Thoracic aorta (tissue), 2 donors: ENCODE measurements at regions not wholly inside any gene's neighbourhood (a gene's known extent, or its start where the extent isn't known, plus 50 kb on each side); places are given as distances from the start of the nearest gene placed in this dataset.
A peak's percentile ranks its signal among the peaks of the same experiment; 100 is the strongest.

ENCODE experiments used
- ATAC-seq: fragments of 150-250 bp; one replicate; pipeline ENCODE4 v1.8.0; 2017; ENCODE audit warnings: low read depth; ENCODE audit not compliant: insufficient number of reproducible peaks, low FRiP score
- DNase-seq: peaks from one replicate; pipeline ENCODE4 v3.0.0-alpha.2; 2020; ENCODE audit warnings: low spot score
- H3K27ac ChIP-seq, 2 donors: fragments of 200-600 bp; sonication (generic); 1 replicate in 1 of 2; 2 replicates in 1 of 2; pipeline ENCODE4 v1.5.1; 2016; ENCODE audit warnings: mild to moderate bottlenecking in 2 of 2, moderate library complexity in 2 of 2
- H3K27me3 ChIP-seq: fragments of 200-600 bp; sonication (generic); replicated peaks from 2 replicates; pipeline ENCODE4 v1.6.0; 2016; ENCODE audit warnings: mild to moderate bottlenecking; ENCODE audit not compliant: insufficient read depth
- H3K36me3 ChIP-seq: fragments of 200-600 bp; sonication (generic); one replicate; pipeline ENCODE4 v1.5.1; 2016
- H3K4me1 ChIP-seq, 2 donors: fragments of 200-600 bp; sonication (generic); 1 replicate in 1 of 2; 2 replicates in 1 of 2; pipeline versions ENCODE4 v1.5.1 to v1.6.0; 2016; ENCODE audit warnings: low read depth in 2 of 2, mild to moderate bottlenecking in 1 of 2; ENCODE audit not compliant: control insufficient read depth in 1 of 2
- H3K4me3 ChIP-seq: fragments of 200-600 bp; sonication (generic); 2 replicates; pipeline ENCODE4 v1.5.1; 2016; ENCODE audit warnings: mild to moderate bottlenecking
- H3K9me3 ChIP-seq: fragments of 200-600 bp; sonication (generic); 2 replicates; pipeline ENCODE4 v1.5.1; 2016
- TF ChIP-seq, protein P1 (sequence below): fragments of 200-600 bp; sonication (generic); IDR thresholded peaks from one replicate; pipeline ENCODE4 v1.5.1; 2019; ENCODE audit warnings: antibody characterized with exemption

DNA sequence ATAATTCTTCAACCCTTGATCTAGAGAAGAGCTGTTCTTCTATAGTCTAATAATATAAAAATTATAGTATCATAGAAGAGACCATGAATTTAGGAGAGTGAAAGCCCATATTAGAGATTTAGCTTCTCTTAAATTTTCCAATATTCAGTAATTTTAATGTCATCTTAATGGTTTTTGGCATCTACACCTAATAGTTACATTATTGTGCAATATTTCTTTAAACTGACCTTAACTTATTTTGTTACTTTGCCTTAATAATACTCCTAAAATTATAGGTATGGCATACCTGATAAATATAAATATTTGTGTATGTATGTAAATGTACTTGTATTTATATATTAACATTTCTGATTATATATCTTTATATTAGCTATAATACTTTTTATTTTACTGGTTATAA is 78.0 kb upstream of the CWC22 start:
- no peaks in the 10 kb centered on the region for H3K27me3 ChIP-seq

DNA sequence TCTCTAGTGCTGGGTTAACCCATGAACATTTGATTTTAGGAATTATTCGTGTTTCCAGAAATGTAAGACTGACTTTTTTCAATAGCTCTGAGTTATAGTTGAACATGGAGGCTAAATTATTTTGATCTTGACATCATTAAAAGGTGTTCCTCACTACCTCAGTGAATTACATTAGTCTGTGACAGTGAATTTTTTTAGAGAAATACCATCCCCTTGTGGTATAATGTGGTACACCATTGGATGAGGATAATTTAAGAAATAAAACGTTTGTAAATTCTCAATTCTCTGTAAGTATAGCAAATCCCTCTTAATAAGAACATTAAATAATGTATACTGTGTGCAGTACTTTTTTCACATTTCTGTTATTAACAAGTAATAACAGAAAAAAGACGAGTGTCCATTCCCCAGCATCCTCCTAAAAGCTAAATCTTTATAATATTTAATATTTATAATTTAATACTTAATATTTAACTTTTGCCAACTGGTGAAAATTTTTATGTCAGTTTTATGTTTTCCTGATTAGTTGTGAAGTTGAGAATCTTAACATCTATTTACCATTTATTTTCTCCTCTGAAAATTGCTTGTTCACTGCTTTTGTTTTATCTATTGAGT is 70.3 kb upstream of the CWC22 start:
- Histone ChIP-seq H3K4me3 (no peak overlapping the region), H3K27me3 (no peaks in the 10 kb centered on the region), H3K27ac (no peak overlapping the region), H3K36me3 (no peaks in the 10 kb centered on the region), H3K4me1 (no peaks in the 10 kb centered on the region), H3K9me3 (no peaks in the 10 kb centered on the region)
- no peak for ATAC-seq
- DNase-seq: no peak
- TF ChIP-seq, protein P1, sequence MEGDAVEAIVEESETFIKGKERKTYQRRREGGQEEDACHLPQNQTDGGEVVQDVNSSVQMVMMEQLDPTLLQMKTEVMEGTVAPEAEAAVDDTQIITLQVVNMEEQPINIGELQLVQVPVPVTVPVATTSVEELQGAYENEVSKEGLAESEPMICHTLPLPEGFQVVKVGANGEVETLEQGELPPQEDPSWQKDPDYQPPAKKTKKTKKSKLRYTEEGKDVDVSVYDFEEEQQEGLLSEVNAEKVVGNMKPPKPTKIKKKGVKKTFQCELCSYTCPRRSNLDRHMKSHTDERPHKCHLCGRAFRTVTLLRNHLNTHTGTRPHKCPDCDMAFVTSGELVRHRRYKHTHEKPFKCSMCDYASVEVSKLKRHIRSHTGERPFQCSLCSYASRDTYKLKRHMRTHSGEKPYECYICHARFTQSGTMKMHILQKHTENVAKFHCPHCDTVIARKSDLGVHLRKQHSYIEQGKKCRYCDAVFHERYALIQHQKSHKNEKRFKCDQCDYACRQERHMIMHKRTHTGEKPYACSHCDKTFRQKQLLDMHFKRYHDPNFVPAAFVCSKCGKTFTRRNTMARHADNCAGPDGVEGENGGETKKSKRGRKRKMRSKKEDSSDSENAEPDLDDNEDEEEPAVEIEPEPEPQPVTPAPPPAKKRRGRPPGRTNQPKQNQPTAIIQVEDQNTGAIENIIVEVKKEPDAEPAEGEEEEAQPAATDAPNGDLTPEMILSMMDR: peak; percentile 52

More for the DNA sequence above, 78.0 kb upstream of the CWC22 start:
- no peak overlapping the region for H3K27ac ChIP-seq
- TF ChIP-seq, protein P1: no peak
- H3K9me3 ChIP-seq: no peaks in the 10 kb centered on the region
- H3K4me1 ChIP-seq: no peaks in the 10 kb centered on the region
- DNase-seq: no peak
- no peak for ATAC-seq
- no peak overlapping the region for H3K4me3 ChIP-seq
- H3K36me3 ChIP-seq: no peaks in the 10 kb centered on the region

DNA sequence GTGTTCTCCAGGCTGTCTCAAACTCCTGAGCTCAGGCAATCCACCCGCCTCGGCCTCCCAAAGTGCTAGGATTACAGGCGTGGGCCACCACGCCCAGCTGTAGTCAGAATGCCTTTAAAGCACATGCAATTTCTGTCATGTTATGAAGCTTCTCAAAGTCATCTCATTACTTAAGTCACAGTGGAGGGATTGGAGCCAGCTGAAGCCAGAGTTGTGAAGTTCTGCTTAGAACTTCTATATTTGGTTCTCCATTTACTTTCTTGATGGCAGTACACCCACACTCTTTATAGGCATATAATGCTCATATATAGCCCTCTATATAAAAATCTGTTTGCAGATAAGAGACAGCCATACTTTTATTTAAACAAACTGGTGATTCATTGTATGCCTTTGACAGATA is 68.8 kb upstream of the CWC22 start:
- no peaks in the 10 kb centered on the region for H3K36me3 ChIP-seq
- H3K4me3 ChIP-seq: no peak overlapping the region
- no peaks in the 10 kb centered on the region for H3K4me1 ChIP-seq
- DNase-seq (no peak), ATAC-seq (no peak)
- no peak overlapping the region for H3K27ac ChIP-seq
- no peaks in the 10 kb centered on the region for H3K9me3 ChIP-seq
- H3K27me3 ChIP-seq: no peaks in the 10 kb centered on the region
- TF ChIP-seq, protein P1: no peak

DNA sequence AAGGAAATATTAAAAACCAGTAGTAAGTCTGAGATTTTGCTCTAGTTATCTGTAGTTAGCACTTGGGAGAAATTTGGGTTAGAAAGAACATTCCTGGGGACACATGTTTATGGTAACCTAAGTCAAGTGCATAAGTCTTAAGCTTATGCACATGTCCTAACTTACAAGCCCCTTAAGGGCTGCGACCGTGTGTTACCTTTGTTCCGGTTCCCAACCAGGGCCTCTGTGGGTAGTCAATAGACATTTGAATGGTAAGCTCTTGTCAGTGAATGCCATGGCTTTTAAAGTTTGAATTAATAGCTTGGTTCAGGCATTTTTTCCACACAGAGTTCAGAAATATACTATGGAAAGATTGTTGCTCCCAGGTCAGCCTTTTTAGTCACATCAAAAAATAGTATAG is 64.7 kb upstream of the CWC22 start:
- ATAC-seq (no peak), DNase-seq (no peak)
- H3K4me1 ChIP-seq: no peaks in the 10 kb centered on the region
- no peak overlapping the region for H3K27ac ChIP-seq
- H3K4me3 ChIP-seq: no peak overlapping the region
- TF ChIP-seq, protein P1: no peak
- H3K27me3 ChIP-seq: no peaks in the 10 kb centered on the region
- no peaks in the 10 kb centered on the region for H3K36me3 ChIP-seq
- H3K9me3 ChIP-seq: no peaks in the 10 kb centered on the region

DNA sequence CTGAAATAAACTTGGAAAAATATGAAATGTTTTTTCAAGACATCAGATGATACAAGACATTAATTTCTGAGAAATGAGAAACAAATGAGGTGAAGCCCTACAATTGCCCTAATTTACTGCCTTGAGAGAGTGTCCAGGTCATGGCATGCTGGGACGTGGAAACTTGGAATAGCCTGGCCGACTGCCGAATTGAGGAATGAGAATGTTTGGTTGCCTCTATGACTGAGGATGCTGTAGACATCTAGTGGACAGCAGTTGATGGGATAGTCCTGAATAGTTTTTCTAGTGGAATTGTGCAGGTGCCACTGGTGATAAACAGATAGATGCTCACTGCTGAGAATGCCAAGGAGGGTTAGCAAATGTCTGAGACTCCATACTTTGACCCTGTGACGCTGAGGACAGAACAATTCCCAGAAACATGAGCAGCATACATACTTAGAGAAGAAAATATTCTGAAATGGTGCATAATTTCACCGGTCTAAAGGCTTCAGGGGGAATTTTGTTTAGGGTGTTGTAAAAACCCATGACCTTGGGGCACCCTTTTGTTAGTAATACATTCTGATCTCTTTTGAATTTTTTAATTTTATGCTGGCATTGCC is 56.5 kb upstream of the CWC22 start:
- Histone ChIP-seq H3K27ac (no peak overlapping the region), H3K9me3 (no peaks in the 10 kb centered on the region), H3K4me1 (no peaks in the 10 kb centered on the region), H3K4me3 (no peak overlapping the region), H3K36me3 (no peaks in the 10 kb centered on the region), H3K27me3 (no peaks in the 10 kb centered on the region)
- TF ChIP-seq, protein P1: no peak
- DNase-seq: no peak
- no peak for ATAC-seq
